ENCODE measurements at regions not wholly inside any gene's neighbourhood (a gene's known extent, or its start where the extent isn't known, plus 50 kb on each side); places are given as distances from the start of the nearest gene placed in this dataset.

GRCh38 chr20:56759741-56760278 lies 130.7 kb downstream of the TFAP2C start:
- H3K4me3 ChIP-seq = no peak overlapping the region
- intact Hi-C loops (cut with DNase I) = no loop called here
- no peak overlapping the region for H3K27ac ChIP-seq
- no peak for DNase-seq (ENCODE audit: low spot score in 2 of 2)
- no peak for TF ChIP-seq CTCF (IDR thresholded peaks at IDR 0.05)
- no peaks in the 10 kb centered on the region for H3K4me1 ChIP-seq
- H3K27me3 ChIP-seq = no peaks in the 10 kb centered on the region
- H3K36me3 ChIP-seq = no peaks in the 10 kb centered on the region
- H3K9me3 ChIP-seq = no peaks in the 10 kb centered on the region

DNA sequence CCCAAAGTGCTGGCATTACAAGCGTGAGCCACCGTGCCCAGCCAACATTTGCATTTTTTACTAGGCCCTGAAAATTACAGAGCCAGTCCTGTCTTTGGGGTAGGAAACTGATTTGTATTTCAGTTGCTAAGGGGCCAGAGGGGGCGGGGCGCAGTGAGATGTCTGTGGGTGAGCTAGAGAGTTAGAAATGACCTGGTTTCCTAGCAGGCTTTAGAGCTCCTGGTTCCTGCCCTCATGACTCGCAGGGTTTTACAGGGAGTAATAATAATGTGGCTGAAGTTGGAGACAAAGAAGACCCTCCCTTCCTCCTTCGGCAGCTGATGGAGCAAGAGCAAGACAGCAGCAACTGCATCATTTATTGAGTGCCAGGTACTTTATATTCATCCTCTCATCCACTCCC lies 131.5 kb downstream of the TFAP2C start:
- no peaks in the 10 kb centered on the region for H3K27me3 ChIP-seq
- TF ChIP-seq CTCF (IDR thresholded peaks at IDR 0.05) = no peak
- H3K36me3 ChIP-seq = no peaks in the 10 kb centered on the region
- no peak for DNase-seq (ENCODE audit: low spot score in 2 of 2)
- no peaks in the 10 kb centered on the region for H3K9me3 ChIP-seq
- no peak overlapping the region for H3K27ac ChIP-seq
- H3K4me1 ChIP-seq = no peaks in the 10 kb centered on the region
- no peak overlapping the region for H3K4me3 ChIP-seq
- intact Hi-C loops (cut with DNase I) = no loop called here

DNA sequence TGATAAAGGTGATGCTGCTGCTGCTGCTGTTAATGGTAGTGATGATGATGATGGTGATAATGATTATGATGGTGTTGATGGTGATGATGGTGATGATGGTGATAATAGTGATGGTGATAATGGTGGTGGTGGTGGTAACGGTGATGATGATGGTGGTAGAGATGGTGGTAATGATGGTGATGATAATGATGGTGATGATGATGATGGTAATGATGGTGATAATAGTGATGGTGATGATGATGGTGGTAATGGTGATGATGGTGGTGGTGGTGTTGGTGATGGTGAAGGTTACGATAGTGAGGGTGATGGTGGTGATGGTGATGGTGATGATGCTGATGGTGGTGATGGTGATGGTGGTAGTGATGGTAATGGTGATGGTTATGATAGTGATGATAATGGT lies 132.3 kb downstream of the TFAP2C start:
- no peak for TF ChIP-seq CTCF (IDR thresholded peaks at IDR 0.05)
- intact Hi-C loops (cut with DNase I) = no loop called here
- no peaks in the 10 kb centered on the region for H3K27me3 ChIP-seq

DNA sequence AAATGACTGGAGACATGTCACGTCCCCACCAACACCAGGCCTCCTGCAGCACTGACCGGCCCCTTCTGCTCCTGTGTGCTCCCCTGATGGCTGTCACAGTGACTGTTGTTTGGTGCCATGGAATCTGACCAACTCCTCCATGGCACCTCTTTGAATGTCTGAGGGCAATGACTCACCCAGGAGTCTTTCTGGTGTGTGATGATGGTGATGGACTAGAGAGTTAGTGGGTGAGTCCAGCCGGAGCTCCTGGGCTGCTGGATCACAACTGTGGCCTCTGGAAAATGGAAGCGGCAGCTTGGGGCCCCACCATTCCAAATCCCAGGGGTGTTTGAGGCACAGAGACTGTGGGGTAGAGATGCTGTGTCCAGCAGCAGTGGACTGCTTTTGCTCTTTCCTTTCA lies 133.3 kb downstream of the TFAP2C start:
- no peak for TF ChIP-seq CTCF (IDR thresholded peaks at IDR 0.05)
- H3K4me3 ChIP-seq = no peak overlapping the region
- no peak for DNase-seq (ENCODE audit: low spot score in 2 of 2)
- no peak overlapping the region for H3K27ac ChIP-seq
- H3K9me3 ChIP-seq = no peaks in the 10 kb centered on the region
- intact Hi-C loops (cut with DNase I) = no loop called here
- H3K36me3 ChIP-seq = no peaks in the 10 kb centered on the region
- H3K27me3 ChIP-seq = no peaks in the 10 kb centered on the region
- no peaks in the 10 kb centered on the region for H3K4me1 ChIP-seq

More for the DNA sequence above, 132.3 kb downstream of the TFAP2C start:
- no peak for DNase-seq (ENCODE audit: low spot score in 2 of 2)
- Histone ChIP-seq H3K36me3 (no peaks in the 10 kb centered on the region), H3K4me1 (no peaks in the 10 kb centered on the region), H3K9me3 (no peaks in the 10 kb centered on the region), H3K4me3 (no peak overlapping the region), H3K27ac (no peak overlapping the region)

GRCh38 chr20:56762829-56763228 lies 133.7 kb downstream of the TFAP2C start:
- intact Hi-C loops (cut with DNase I) = no loop called here

More at GRCh38 chr20:56762829-56763228, 133.7 kb downstream of the TFAP2C start:
- Histone ChIP-seq H3K27me3 (no peaks in the 10 kb centered on the region), H3K4me3 (no peak overlapping the region), H3K9me3 (no peaks in the 10 kb centered on the region), H3K4me1 (no peaks in the 10 kb centered on the region), H3K27ac (no peak overlapping the region), H3K36me3 (no peaks in the 10 kb centered on the region)
- no peak for TF ChIP-seq CTCF (IDR thresholded peaks at IDR 0.05)
- DNase-seq (ENCODE audit: low spot score in 2 of 2) = no peak

Data from ascending aorta (tissue), 2 donors.